Chondrocyte (in vitro differentiated cells): ENCODE measurements at regions not wholly inside any gene's neighbourhood (a gene's known extent, or its start where the extent isn't known, plus 50 kb on each side); places are given as distances from the start of the nearest gene placed in this dataset.

Source experiments
- DNase-seq: peaks from one replicate; pipeline ENCODE4 v3.0.0; 2021; ENCODE audit warnings: mixed read lengths, low spot score
- H3K27ac Mint-ChIP-seq: one replicate; pipeline ENCODE4 v1.8.0; 2021; ENCODE audit warnings: mild to moderate bottlenecking, moderate library complexity, mixed read lengths; ENCODE audit not compliant: unreplicated experiment
- H3K27me3 Mint-ChIP-seq: 2 replicates; pipeline ENCODE4 v1.8.0; 2021; ENCODE audit warnings: low read depth, mixed read lengths
- H3K36me3 Mint-ChIP-seq: 2 replicates; pipeline ENCODE4 v1.8.0; 2021; ENCODE audit warnings: low read depth, mixed read lengths
- H3K4me1 Mint-ChIP-seq: 2 replicates; pipeline ENCODE4 v1.8.0; 2021; ENCODE audit warnings: low read depth, mild to moderate bottlenecking, mixed read lengths
- H3K4me3 Mint-ChIP-seq: one replicate; pipeline ENCODE4 v1.8.0; 2021; ENCODE audit warnings: mild to moderate bottlenecking, moderate library complexity, mixed read lengths; ENCODE audit not compliant: unreplicated experiment
- H3K9me3 Mint-ChIP-seq: 2 replicates; pipeline ENCODE4 v1.8.0; 2021; ENCODE audit warnings: low read depth, mixed read lengths
- CTCF ChIP-seq: fragments of 200-600 bp; sonication (generic); IDR thresholded peaks from 2 replicates; pipeline ENCODE4 v1.5.0; 2021; ENCODE audit warnings: antibody characterized with exemption, mild to moderate bottlenecking, moderate library complexity

GRCh38 chr2:129728035-129728972 lies 251.2 kb upstream of the RAB6C start:
- H3K27ac Mint-ChIP-seq, result no peak overlapping the region

GRCh38 chr2:129729011-129729410 lies 250.5 kb upstream of the RAB6C start:
- Mint-ChIP-seq H3K9me3 (no peaks in the 10 kb centered on the region), H3K27ac (no peak overlapping the region)
- no peak for TF ChIP-seq CTCF

More at GRCh38 chr2:129728035-129728972, 251.2 kb upstream of the RAB6C start:
- no peak for TF ChIP-seq CTCF
- H3K4me3 Mint-ChIP-seq, result no peak overlapping the region
- no peaks in the 10 kb centered on the region for H3K36me3 Mint-ChIP-seq
- H3K27me3 Mint-ChIP-seq, result peaks cover 2% of the 10 kb centered on the region
- no peaks in the 10 kb centered on the region for H3K4me1 Mint-ChIP-seq
- no peak for DNase-seq
- H3K9me3 Mint-ChIP-seq, result no peaks in the 10 kb centered on the region

GRCh38 chr2:129729646-129730045 lies 249.8 kb upstream of the RAB6C start:
- H3K4me1 Mint-ChIP-seq, result no peaks in the 10 kb centered on the region

More at GRCh38 chr2:129729011-129729410, 250.5 kb upstream of the RAB6C start:
- Mint-ChIP-seq H3K4me1 (no peaks in the 10 kb centered on the region), H3K4me3 (no peak overlapping the region), H3K36me3 (no peaks in the 10 kb centered on the region), H3K27me3 (peaks cover 2% of the 10 kb centered on the region)
- DNase-seq, result no peak

GRCh38 chr2:129730979-129731378 lies 248.5 kb upstream of the RAB6C start:
- no peaks in the 10 kb centered on the region for H3K4me1 Mint-ChIP-seq
- H3K27me3 Mint-ChIP-seq, result peaks cover 2% of the 10 kb centered on the region
- no peak overlapping the region for H3K4me3 Mint-ChIP-seq
- no peaks in the 10 kb centered on the region for H3K9me3 Mint-ChIP-seq
- H3K36me3 Mint-ChIP-seq, result no peaks in the 10 kb centered on the region
- H3K27ac Mint-ChIP-seq, result no peak overlapping the region
- no peak for DNase-seq
- TF ChIP-seq CTCF, result no peak

More at GRCh38 chr2:129729646-129730045, 249.8 kb upstream of the RAB6C start:
- no peak for DNase-seq
- Mint-ChIP-seq H3K27ac (no peak overlapping the region), H3K27me3 (peaks cover 2% of the 10 kb centered on the region), H3K9me3 (no peaks in the 10 kb centered on the region), H3K4me3 (no peak overlapping the region), H3K36me3 (no peaks in the 10 kb centered on the region)
- no peak for TF ChIP-seq CTCF

- Mint-ChIP-seq H3K9me3 (no peaks in the 10 kb centered on the region), H3K27ac (no peak overlapping the region), H3K4me3 (no peak overlapping the region), H3K36me3 (no peaks in the 10 kb centered on the region), H3K4me1 (no peaks in the 10 kb centered on the region), H3K27me3 (peaks cover 2% of the 10 kb centered on the region)
- no peak for DNase-seq
- no peak for TF ChIP-seq CTCF
These were observed 247.4 kb upstream of the RAB6C start for GRCh38 chr2:129731907-129732629.
